Neural progenitor cell (in vitro differentiated cells): ENCODE measurements at regions not wholly inside any gene's neighbourhood (a gene's known extent, or its start where the extent isn't known, plus 50 kb on each side); places are given as distances from the start of the nearest gene placed in this dataset.
"Not testable (repeated sequence)": the region's sequence is repeated elsewhere in the genome, so short reads cannot be mapped to it uniquely, and the experiment has no call there.

Source experiments
- DNase-seq: peaks from one replicate; pipeline ENCODE4 v3.0.0-alpha.2; 2016; ENCODE audit warnings: low spot score
- H2AFZ ChIP-seq: fragments of 200-600 bp; sonication (generic); replicated peaks from 2 replicates; pipeline ENCODE4 v1.6.1; 2016; ENCODE audit warnings: antibody characterized with exemption
- H3F3A ChIP-seq: fragments of 200-600 bp; sonication (generic); 2 replicates; pipeline ENCODE4 v1.6.1; 2016; ENCODE audit warnings: antibody characterized with exemption, low read depth
- H3K27ac ChIP-seq: fragments of 200-600 bp; sonication (generic); 2 replicates; pipeline ENCODE4 v1.5.1; 2016; ENCODE audit warnings: mild to moderate bottlenecking
- H3K27me3 ChIP-seq: fragments of 200-600 bp; sonication (generic); 2 replicates; pipeline ENCODE4 v1.6.1; 2016; ENCODE audit warnings: mild to moderate bottlenecking, moderate library complexity
- H3K36me3 ChIP-seq: fragments of 200-600 bp; sonication (generic); 2 replicates; pipeline ENCODE4 v1.5.1; 2016
- H3K4me1 ChIP-seq: fragments of 200-600 bp; sonication (generic); 2 replicates; pipeline ENCODE4 v1.6.1; 2016; ENCODE audit warnings: mixed run types
- H3K4me2 ChIP-seq: fragments of 200-600 bp; sonication (generic); 2 replicates; pipeline ENCODE4 v1.6.1; 2016
- H3K4me3 ChIP-seq: fragments of 200-600 bp; sonication (generic); 2 replicates; pipeline ENCODE4 v1.5.1; 2016
- H3K79me2 ChIP-seq: fragments of 200-600 bp; sonication (generic); 2 replicates; pipeline ENCODE4 v1.6.1; 2016; ENCODE audit warnings: low read depth
- H3K9ac ChIP-seq: fragments of 200-600 bp; sonication (generic); 2 replicates; pipeline ENCODE4 v1.6.1; 2016
- H3K9me3 ChIP-seq: fragments of 200-600 bp; sonication (generic); 2 replicates; pipeline ENCODE4 v1.5.1; 2016; ENCODE audit warnings: low read depth
- H4K20me1 ChIP-seq: fragments of 200-600 bp; sonication (generic); 2 replicates; pipeline ENCODE4 v1.6.1; 2016; ENCODE audit warnings: low read depth
- H3K27ac Mint-ChIP-seq: 3 replicates; pipeline ENCODE4 v1.8.0; 2021; ENCODE audit warnings: mixed read lengths
- H3K27me3 Mint-ChIP-seq: 2 replicates; pipeline ENCODE4 v1.8.0; 2022; ENCODE audit warnings: low read depth, mild to moderate bottlenecking, inconsistent platforms, moderate library complexity, mixed read lengths; ENCODE audit not compliant: insufficient read depth
- H3K36me3 Mint-ChIP-seq: 3 replicates; pipeline ENCODE4 v1.8.0; 2021; ENCODE audit warnings: mixed read lengths
- H3K4me1 Mint-ChIP-seq: 3 replicates; pipeline ENCODE4 v1.8.0; 2021; ENCODE audit warnings: mixed read lengths
- H3K4me3 Mint-ChIP-seq: 3 replicates; pipeline ENCODE4 v1.8.0; 2021; ENCODE audit warnings: mild to moderate bottlenecking, moderate library complexity, mixed read lengths
- H3K9me3 Mint-ChIP-seq: 3 replicates; pipeline ENCODE4 v1.8.0; 2020; ENCODE audit warnings: mixed read lengths

- H3K27me3 Mint-ChIP-seq, H3K27me3 ChIP-seq, H3K9me3 Mint-ChIP-seq, H3K4me2 ChIP-seq, H3K36me3 Mint-ChIP-seq, H3K9ac ChIP-seq, H3K27ac ChIP-seq, H3K4me3 Mint-ChIP-seq, H4K20me1 ChIP-seq, DNase-seq, H3K4me1 Mint-ChIP-seq, H3K9me3 ChIP-seq, H2AFZ ChIP-seq, H3K4me3 ChIP-seq, H3K27ac Mint-ChIP-seq, H3K36me3 ChIP-seq, H3K79me2 ChIP-seq, H3F3A ChIP-seq, H3K4me1 ChIP-seq: not testable (repeated sequence)
Measured at GRCh38 chr17:30641428-30641827, 164.2 kb downstream of the GOSR1 start.

- not testable (repeated sequence) for H4K20me1 ChIP-seq, H3K36me3 Mint-ChIP-seq, H3K27me3 ChIP-seq, H3K9me3 ChIP-seq, H3K4me3 Mint-ChIP-seq, H3K9ac ChIP-seq, H3K4me1 Mint-ChIP-seq, H3K9me3 Mint-ChIP-seq, H3K79me2 ChIP-seq, H3K4me3 ChIP-seq, H3F3A ChIP-seq, H3K4me1 ChIP-seq, H3K27me3 Mint-ChIP-seq, H2AFZ ChIP-seq, H3K36me3 ChIP-seq, H3K27ac ChIP-seq, H3K27ac Mint-ChIP-seq, DNase-seq, H3K4me2 ChIP-seq
Measured at GRCh38 chr17:30639391-30639790, 162.2 kb downstream of the GOSR1 start.

GRCh38 chr17:30638968-30639367, 161.8 kb downstream of the GOSR1 start:
- H3K27ac Mint-ChIP-seq, H3K9me3 ChIP-seq, H3K4me1 ChIP-seq, H3K9ac ChIP-seq, H3K79me2 ChIP-seq, H3K9me3 Mint-ChIP-seq, H3K36me3 Mint-ChIP-seq, H4K20me1 ChIP-seq, H3F3A ChIP-seq, H2AFZ ChIP-seq, H3K27me3 ChIP-seq, H3K36me3 ChIP-seq, H3K4me3 ChIP-seq, H3K27me3 Mint-ChIP-seq, H3K4me3 Mint-ChIP-seq, H3K4me1 Mint-ChIP-seq, H3K4me2 ChIP-seq, H3K27ac ChIP-seq, DNase-seq: not testable (repeated sequence)

GRCh38 chr17:30631651-30632050, 154.4 kb downstream of the GOSR1 start:
- H3K4me1 ChIP-seq, H3K4me3 Mint-ChIP-seq, H3K79me2 ChIP-seq, H3K9ac ChIP-seq, H3K27ac ChIP-seq, H3K4me3 ChIP-seq, H4K20me1 ChIP-seq, H3F3A ChIP-seq, H3K9me3 Mint-ChIP-seq, H3K4me1 Mint-ChIP-seq, H3K9me3 ChIP-seq, H3K36me3 Mint-ChIP-seq, H3K36me3 ChIP-seq, H3K27ac Mint-ChIP-seq, H3K4me2 ChIP-seq, H2AFZ ChIP-seq, H3K27me3 ChIP-seq, DNase-seq, H3K27me3 Mint-ChIP-seq: not testable (repeated sequence)

GRCh38 chr17:30625380-30625779, 148.2 kb downstream of the GOSR1 start:
- H3K79me2 ChIP-seq, H3K4me1 ChIP-seq, H3K9me3 ChIP-seq, H3K36me3 Mint-ChIP-seq, H3F3A ChIP-seq, DNase-seq, H3K27me3 ChIP-seq, H4K20me1 ChIP-seq, H3K27ac Mint-ChIP-seq, H3K4me2 ChIP-seq, H3K4me1 Mint-ChIP-seq, H3K9ac ChIP-seq, H3K4me3 ChIP-seq, H3K27me3 Mint-ChIP-seq, H3K36me3 ChIP-seq, H3K9me3 Mint-ChIP-seq, H3K27ac ChIP-seq, H2AFZ ChIP-seq, H3K4me3 Mint-ChIP-seq: not testable (repeated sequence)

GRCh38 chr17:30624180-30624579, 147.0 kb downstream of the GOSR1 start:
- H3F3A ChIP-seq, H3K9ac ChIP-seq, H3K9me3 ChIP-seq, H3K27ac Mint-ChIP-seq, H3K36me3 Mint-ChIP-seq, H3K4me1 ChIP-seq, H3K9me3 Mint-ChIP-seq, H3K36me3 ChIP-seq, H3K27me3 ChIP-seq, H2AFZ ChIP-seq, H3K27ac ChIP-seq, H3K79me2 ChIP-seq, DNase-seq, H3K4me3 ChIP-seq, H3K27me3 Mint-ChIP-seq, H3K4me1 Mint-ChIP-seq, H3K4me2 ChIP-seq, H3K4me3 Mint-ChIP-seq, H4K20me1 ChIP-seq: not testable (repeated sequence)

GRCh38 chr17:30609682-30610081, 132.5 kb downstream of the GOSR1 start:
- not testable (repeated sequence) for H3K9ac ChIP-seq, H3K4me2 ChIP-seq, H3K27ac ChIP-seq, H2AFZ ChIP-seq, H3K36me3 ChIP-seq, H3K9me3 Mint-ChIP-seq, H3K27me3 ChIP-seq, H3K4me3 Mint-ChIP-seq, H3K4me1 ChIP-seq, H3F3A ChIP-seq, H3K4me3 ChIP-seq, H3K27ac Mint-ChIP-seq, H3K9me3 ChIP-seq, H3K36me3 Mint-ChIP-seq, H3K4me1 Mint-ChIP-seq, H3K27me3 Mint-ChIP-seq, DNase-seq
- Histone ChIP-seq H3K79me2 (peaks cover 41% of the 10 kb centered on the region), H4K20me1 (peaks cover 21% of the 10 kb centered on the region)
